SU-DHL-6 (cell line): ENCODE measurements at regions not wholly inside any gene's neighbourhood (a gene's known extent, or its start where the extent isn't known, plus 50 kb on each side); places are given as distances from the start of the nearest gene placed in this dataset.

Experiments used
- H2AFZ ChIP-seq: fragments of 200-600 bp; sonication (generic); 2 replicates; pipeline ENCODE4 v1.6.1; 2014; ENCODE audit warnings: low read depth, mild to moderate bottlenecking, moderate library complexity, mixed read lengths, antibody characterized with exemption, low read length; ENCODE audit not compliant: severe bottlenecking
- H3F3A ChIP-seq: fragments of 200-600 bp; shearing (Covaris generic); 2 replicates; pipeline ENCODE4 v1.6.0; 2016; ENCODE audit warnings: antibody characterized with exemption, mild to moderate bottlenecking; ENCODE audit not compliant: insufficient read depth
- H3K27ac ChIP-seq: fragments of 200-600 bp; sonication (generic); 2 replicates; pipeline ENCODE4 v1.5.1; 2016; ENCODE audit warnings: low read depth, mild to moderate bottlenecking, low read length, moderate library complexity, mixed read lengths
- H3K27me3 ChIP-seq: fragments of 200-600 bp; sonication (generic), shearing (Covaris generic); 2 replicates; pipeline ENCODE4 v1.6.0; 2014; ENCODE audit warnings: mild to moderate bottlenecking, low read length
- H3K36me3 ChIP-seq: fragments of 200-600 bp; sonication (generic); 2 replicates; pipeline ENCODE4 v1.6.1; 2014; ENCODE audit warnings: mild to moderate bottlenecking, low read length, mixed read lengths
- H3K4me2 ChIP-seq: fragments of 300-600, 200-600 bp; shearing (Covaris generic), sonication (generic); 2 replicates; pipeline ENCODE4 v1.6.0; 2014; ENCODE audit warnings: low read length, low read depth, mild to moderate bottlenecking; ENCODE audit not compliant: poor library complexity, severe bottlenecking
- H3K4me3 ChIP-seq: fragments of 200-600 bp; sonication (generic); 2 replicates; pipeline ENCODE4 v1.5.1; 2014; ENCODE audit warnings: antibody characterized with exemption, low read length, mild to moderate bottlenecking, mixed read lengths; ENCODE audit not compliant: insufficient read depth, poor library complexity, severe bottlenecking
- H3K79me2 ChIP-seq: fragments of 200-600 bp; sonication (generic); 2 replicates; pipeline ENCODE4 v1.6.1; 2014; ENCODE audit warnings: mild to moderate bottlenecking, low read length, moderate library complexity; ENCODE audit not compliant: insufficient read depth
- H3K9ac ChIP-seq: fragments of 200-600 bp; sonication (generic); 2 replicates; pipeline ENCODE4 v1.7.0; 2014; ENCODE audit warnings: mild to moderate bottlenecking, low read length
- H3K9me2 ChIP-seq: fragments of 200-600 bp; sonication (generic); replicated peaks from 2 replicates; pipeline ENCODE4 v1.6.1; 2014; ENCODE audit warnings: low read length; ENCODE audit not compliant: insufficient read depth
- H3K9me3 ChIP-seq: fragments of 200-600 bp; sonication (generic); 2 replicates; pipeline ENCODE4 v1.6.1; 2014; ENCODE audit warnings: low read length, mixed read lengths; ENCODE audit not compliant: insufficient read depth
- H4K20me1 ChIP-seq: fragments of 200-600 bp; sonication (generic); 2 replicates; pipeline ENCODE4 v1.6.1; 2014; ENCODE audit warnings: low read depth, mild to moderate bottlenecking, antibody characterized with exemption, low read length, moderate library complexity, mixed read lengths
- EZH2phosphoT487 ChIP-seq: fragments of 200-600 bp; sonication (generic), shearing (Covaris generic); conservative IDR thresholded peaks from 2 replicates; pipeline ENCODE4 v1.6.1; 2018; ENCODE audit warnings: mild to moderate bottlenecking, antibody characterized with exemption, low read length, moderate library complexity, mixed read lengths
- TF ChIP-seq, protein P1 (sequence below): fragments of 200-600 bp; sonication (generic); IDR thresholded peaks from one replicate; pipeline ENCODE4 v1.5.1; 2017; ENCODE audit warnings: antibody characterized with exemption, mild to moderate bottlenecking, low read length, moderate library complexity; ENCODE audit not compliant: insufficient read depth, poor library complexity, severe bottlenecking

DNA sequence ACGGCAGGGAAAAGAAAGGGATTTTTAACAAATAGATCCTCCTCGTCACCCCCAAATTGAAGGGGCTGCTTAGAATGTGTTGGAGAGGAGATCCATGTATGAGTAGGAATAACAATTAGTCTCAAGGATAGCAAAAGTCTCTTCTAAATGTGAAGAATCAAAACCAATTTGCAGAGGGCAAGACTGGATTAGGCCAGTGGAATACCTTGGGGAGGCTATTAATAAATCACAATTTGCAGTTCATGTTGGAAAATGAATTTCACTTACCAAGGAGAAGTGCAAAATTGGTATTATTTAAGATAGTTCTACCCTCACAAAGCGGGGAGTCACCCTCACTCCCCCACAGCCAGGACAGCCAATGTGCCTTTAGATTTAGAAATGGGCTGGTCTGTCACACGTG, 299.8 kb upstream of the SLC30A5 start:
- H3F3A ChIP-seq = no peaks in the 10 kb centered on the region
- no peak for TF ChIP-seq EZH2phosphoT487
- TF ChIP-seq, protein P1, sequence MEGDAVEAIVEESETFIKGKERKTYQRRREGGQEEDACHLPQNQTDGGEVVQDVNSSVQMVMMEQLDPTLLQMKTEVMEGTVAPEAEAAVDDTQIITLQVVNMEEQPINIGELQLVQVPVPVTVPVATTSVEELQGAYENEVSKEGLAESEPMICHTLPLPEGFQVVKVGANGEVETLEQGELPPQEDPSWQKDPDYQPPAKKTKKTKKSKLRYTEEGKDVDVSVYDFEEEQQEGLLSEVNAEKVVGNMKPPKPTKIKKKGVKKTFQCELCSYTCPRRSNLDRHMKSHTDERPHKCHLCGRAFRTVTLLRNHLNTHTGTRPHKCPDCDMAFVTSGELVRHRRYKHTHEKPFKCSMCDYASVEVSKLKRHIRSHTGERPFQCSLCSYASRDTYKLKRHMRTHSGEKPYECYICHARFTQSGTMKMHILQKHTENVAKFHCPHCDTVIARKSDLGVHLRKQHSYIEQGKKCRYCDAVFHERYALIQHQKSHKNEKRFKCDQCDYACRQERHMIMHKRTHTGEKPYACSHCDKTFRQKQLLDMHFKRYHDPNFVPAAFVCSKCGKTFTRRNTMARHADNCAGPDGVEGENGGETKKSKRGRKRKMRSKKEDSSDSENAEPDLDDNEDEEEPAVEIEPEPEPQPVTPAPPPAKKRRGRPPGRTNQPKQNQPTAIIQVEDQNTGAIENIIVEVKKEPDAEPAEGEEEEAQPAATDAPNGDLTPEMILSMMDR = no peak

DNA sequence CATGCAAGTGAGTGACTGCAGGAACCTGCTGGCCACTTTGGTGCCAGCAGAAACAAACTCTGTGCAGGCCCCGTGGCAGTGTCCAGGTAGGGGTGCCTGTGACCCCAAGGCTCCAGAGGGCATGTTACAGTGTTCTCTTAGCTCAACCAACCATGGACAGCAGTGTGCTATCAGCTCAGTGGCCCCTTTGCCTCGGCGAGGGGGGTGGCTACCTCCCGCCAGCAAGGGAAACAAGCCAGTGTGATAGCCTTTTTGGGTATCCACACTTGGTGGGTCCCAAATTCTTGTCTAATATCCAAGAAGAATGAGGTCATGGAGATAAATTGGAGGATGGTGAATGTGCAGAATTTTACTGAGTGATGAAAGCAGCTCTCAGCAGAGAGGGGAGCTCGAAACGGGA, 298.6 kb upstream of the SLC30A5 start:
- Histone ChIP-seq H3F3A (no peaks in the 10 kb centered on the region), H3K27me3 (no peaks in the 10 kb centered on the region), H3K4me3 (no peak overlapping the region), H2AFZ (no peak overlapping the region), H3K9me2 (no peaks in the 10 kb centered on the region), H4K20me1 (no peaks in the 10 kb centered on the region), H3K27ac (no peak overlapping the region), H3K9ac (no peak overlapping the region), H3K9me3 (no peaks in the 10 kb centered on the region), H3K36me3 (no peaks in the 10 kb centered on the region), H3K79me2 (no peaks in the 10 kb centered on the region), H3K4me2 (no peak overlapping the region)
- TF ChIP-seq, protein P1 = no peak
- TF ChIP-seq EZH2phosphoT487 = no peak

More for the DNA sequence above, 299.8 kb upstream of the SLC30A5 start:
- Histone ChIP-seq H4K20me1 (no peaks in the 10 kb centered on the region), H3K4me2 (no peak overlapping the region), H3K9ac (no peak overlapping the region), H3K9me2 (no peaks in the 10 kb centered on the region), H3K4me3 (no peak overlapping the region), H3K79me2 (no peaks in the 10 kb centered on the region), H3K27ac (no peak overlapping the region), H3K27me3 (no peaks in the 10 kb centered on the region), H2AFZ (no peak overlapping the region), H3K36me3 (no peaks in the 10 kb centered on the region), H3K9me3 (no peaks in the 10 kb centered on the region)

DNA sequence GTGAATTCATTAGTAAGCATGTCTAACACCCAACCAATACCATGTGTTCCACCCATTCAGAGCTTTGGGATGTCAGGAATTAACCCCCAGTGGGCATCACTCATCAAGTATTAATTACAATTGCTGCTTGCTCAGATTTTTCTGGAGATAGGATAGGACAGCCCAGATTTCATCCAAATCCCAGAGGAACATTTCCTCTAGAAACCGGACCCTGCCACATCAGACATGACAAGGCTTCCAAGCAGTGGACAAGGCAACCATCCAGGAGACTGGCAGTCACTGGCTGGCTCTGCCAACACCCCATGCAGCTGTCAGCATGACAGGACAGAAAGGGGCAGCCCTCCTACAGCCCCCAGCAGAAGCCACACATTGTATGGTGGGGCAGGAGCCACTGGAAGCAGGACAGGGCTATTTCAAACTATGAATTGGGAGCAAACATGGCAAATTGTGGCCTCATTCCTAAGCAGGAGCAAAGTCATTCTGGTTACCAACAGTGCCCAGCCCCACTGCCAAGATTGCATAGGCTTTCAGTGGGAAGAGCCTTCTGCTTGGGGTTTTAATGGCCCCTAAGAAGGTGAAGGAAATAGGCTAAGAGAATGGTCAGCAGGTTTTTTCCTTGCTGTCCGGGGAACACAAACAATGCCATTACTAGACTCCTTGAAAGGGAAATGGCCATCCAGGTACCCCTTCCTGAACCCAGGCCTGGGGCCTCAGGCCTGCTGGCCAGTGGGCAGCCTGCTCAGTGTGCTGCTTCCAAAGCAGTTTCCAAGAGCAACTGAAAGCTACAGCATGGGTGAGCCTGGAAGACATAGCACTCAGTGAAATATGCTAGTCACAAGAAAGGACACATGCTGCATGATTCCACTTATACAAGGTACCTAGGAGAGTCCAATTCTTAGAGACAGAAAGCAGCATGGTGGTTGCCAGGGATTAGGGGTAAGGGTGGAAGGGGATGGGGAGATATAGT, 294.7 kb upstream of the SLC30A5 start:
- TF ChIP-seq, protein P1 = no peak
- no peak for TF ChIP-seq EZH2phosphoT487
- Histone ChIP-seq H3K27ac (no peak overlapping the region), H3K27me3 (no peaks in the 10 kb centered on the region), H3K4me3 (no peak overlapping the region), H4K20me1 (no peaks in the 10 kb centered on the region), H3K79me2 (no peaks in the 10 kb centered on the region), H3K9ac (no peak overlapping the region), H3K9me2 (no peaks in the 10 kb centered on the region), H2AFZ (no peak overlapping the region), H3F3A (no peaks in the 10 kb centered on the region), H3K9me3 (no peaks in the 10 kb centered on the region), H3K4me2 (no peak overlapping the region), H3K36me3 (no peaks in the 10 kb centered on the region)
